ENCODE measurements at regions not wholly inside any gene's neighbourhood (a gene's known extent, or its start where the extent isn't known, plus 50 kb on each side); places are given as distances from the start of the nearest gene placed in this dataset.
"Not testable (repeated sequence)": the region's sequence is repeated elsewhere in the genome, so short reads cannot be mapped to it uniquely, and the experiment has no call there.

DNA sequence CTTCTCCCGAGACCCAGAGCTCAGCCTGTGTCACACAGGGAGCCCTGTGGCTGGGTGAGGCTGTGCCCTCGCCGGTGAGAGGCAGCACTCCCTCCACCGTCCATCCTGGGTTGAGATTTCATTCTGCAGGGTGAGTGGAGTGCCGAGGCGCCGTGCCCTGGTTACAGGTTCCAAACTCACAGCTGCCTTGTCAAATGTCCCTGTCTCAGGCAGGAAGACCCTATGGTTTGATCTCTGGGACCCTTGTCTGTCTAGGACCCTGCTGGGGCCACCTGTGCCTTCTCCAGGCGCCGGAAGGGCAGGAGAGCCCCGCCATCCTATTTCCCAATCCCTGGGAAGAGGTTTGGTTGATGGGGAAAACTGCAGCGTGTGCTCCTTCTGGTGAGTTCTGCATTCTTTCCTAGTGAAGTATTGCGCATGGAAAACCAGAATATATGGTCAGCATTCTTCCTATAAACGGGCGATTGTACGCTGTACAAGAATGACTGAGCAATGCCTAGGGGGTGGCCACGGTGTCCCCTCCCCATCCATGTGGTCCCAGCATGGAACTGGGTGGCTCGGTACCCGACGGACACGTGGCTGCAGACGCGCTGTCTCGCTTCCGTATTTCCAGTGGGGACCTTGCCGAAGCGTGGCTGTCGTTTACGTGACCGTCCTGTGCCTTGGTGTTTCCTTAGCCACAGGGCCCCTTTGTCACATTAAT, 95.9 kb upstream of the COL5A1 start:
- Histone ChIP-seq H3K27ac (ENCODE audit: low read length) (no peak overlapping the region), H3K27me3 (ENCODE audit: low read length) (no peaks in the 10 kb centered on the region), H3K9me2 (replicated peaks; ENCODE audit: insufficient read depth, low read length) (no peaks in the 10 kb centered on the region), H3K9me3 (ENCODE audit: low read length) (no peaks in the 10 kb centered on the region), H3K4me3 (ENCODE audit: low read length) (no peak overlapping the region), H3K9ac (ENCODE audit: low read length) (no peak overlapping the region), H3K36me3 (ENCODE audit: insufficient read depth, low read length) (no peaks in the 10 kb centered on the region), H3K4me2 (ENCODE audit: low read depth, low read length, poor library complexity, severe bottlenecking) (no peak overlapping the region), H3K79me2 (ENCODE audit: low read length) (no peaks in the 10 kb centered on the region), H3K4me1 (ENCODE audit: low read length) (no peaks in the 10 kb centered on the region), H4K20me1 (ENCODE audit: insufficient read depth, low read depth, low read length) (no peaks in the 10 kb centered on the region), H2AFZ (ENCODE audit: low read length) (no peak overlapping the region)
- no peak for DNase-seq

DNA sequence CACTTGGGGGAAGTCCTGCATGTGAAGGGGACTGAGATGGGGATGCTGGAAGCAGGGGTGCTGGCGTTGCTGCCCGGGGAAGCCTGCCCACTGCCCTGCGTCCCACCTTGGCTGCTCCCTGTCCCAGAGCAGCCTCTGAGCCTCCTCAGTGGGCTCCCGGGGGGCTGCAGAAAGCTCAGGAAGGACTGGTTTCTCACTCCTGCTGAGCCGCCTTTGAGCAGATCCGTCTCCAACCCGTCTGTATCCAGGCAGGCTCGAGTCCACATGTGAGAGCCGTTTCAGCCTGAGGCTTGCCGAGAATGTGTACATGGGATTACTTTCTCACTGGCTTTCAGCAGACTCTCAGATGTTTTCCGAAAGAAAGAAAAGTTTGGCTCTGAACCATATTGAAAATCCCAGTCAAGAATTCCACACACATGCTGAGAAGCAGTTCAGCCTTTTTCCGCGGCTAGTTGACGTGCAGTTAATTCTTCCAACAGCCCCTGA, 95.3 kb upstream of the COL5A1 start:
- no peak overlapping the region for H2AFZ ChIP-seq (ENCODE audit: low read length)
- H3K36me3 ChIP-seq (ENCODE audit: insufficient read depth, low read length) = no peaks in the 10 kb centered on the region
- no peaks in the 10 kb centered on the region for H3K9me3 ChIP-seq (ENCODE audit: low read length)
- H3K4me3 ChIP-seq (ENCODE audit: low read length) = no peak overlapping the region
- H3K27me3 ChIP-seq (ENCODE audit: low read length) = no peaks in the 10 kb centered on the region
- H3K4me1 ChIP-seq (ENCODE audit: low read length) = no peaks in the 10 kb centered on the region
- no peak overlapping the region for H3K9ac ChIP-seq (ENCODE audit: low read length)
- H3K9me2 ChIP-seq (replicated peaks; ENCODE audit: insufficient read depth, low read length) = no peaks in the 10 kb centered on the region
- no peaks in the 10 kb centered on the region for H4K20me1 ChIP-seq (ENCODE audit: insufficient read depth, low read depth, low read length)
- H3K79me2 ChIP-seq (ENCODE audit: low read length) = no peaks in the 10 kb centered on the region
- H3K27ac ChIP-seq (ENCODE audit: low read length) = no peak overlapping the region
- DNase-seq = no peak
- no peak overlapping the region for H3K4me2 ChIP-seq (ENCODE audit: low read depth, low read length, poor library complexity, severe bottlenecking)

DNA sequence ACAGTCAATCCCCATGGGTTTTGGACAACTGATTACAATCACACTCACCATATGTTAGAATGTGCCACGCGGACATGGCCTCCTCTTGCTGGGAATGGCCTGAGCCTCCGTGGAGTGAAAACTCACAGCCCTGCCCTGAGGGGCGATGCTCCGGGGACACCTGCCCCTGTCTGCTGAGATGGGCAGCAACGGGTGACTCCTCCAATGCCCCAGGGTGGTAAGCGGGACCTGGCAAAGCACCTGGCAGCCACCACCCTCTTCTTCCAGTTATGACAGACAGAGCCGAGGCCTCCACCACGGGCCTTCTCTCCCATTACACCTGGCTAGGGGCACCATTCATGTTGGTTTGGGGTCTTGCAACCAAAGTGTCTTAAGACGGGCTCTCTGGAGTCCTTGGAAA, 94.9 kb upstream of the COL5A1 start:
- Histone ChIP-seq H3K27me3 (ENCODE audit: low read length) (no peaks in the 10 kb centered on the region), H3K36me3 (ENCODE audit: insufficient read depth, low read length) (no peaks in the 10 kb centered on the region), H3K9me2 (replicated peaks; ENCODE audit: insufficient read depth, low read length) (no peaks in the 10 kb centered on the region), H3K79me2 (ENCODE audit: low read length) (no peaks in the 10 kb centered on the region), H3K4me1 (ENCODE audit: low read length) (no peaks in the 10 kb centered on the region), H4K20me1 (ENCODE audit: insufficient read depth, low read depth, low read length) (no peaks in the 10 kb centered on the region), H3K27ac (ENCODE audit: low read length) (no peak overlapping the region), H3K4me2 (ENCODE audit: low read depth, low read length, poor library complexity, severe bottlenecking) (no peak overlapping the region), H3K9me3 (ENCODE audit: low read length) (no peaks in the 10 kb centered on the region), H2AFZ (ENCODE audit: low read length) (no peak overlapping the region), H3K9ac (ENCODE audit: low read length) (no peak overlapping the region), H3K4me3 (ENCODE audit: low read length) (no peak overlapping the region)
- DNase-seq = no peak

DNA sequence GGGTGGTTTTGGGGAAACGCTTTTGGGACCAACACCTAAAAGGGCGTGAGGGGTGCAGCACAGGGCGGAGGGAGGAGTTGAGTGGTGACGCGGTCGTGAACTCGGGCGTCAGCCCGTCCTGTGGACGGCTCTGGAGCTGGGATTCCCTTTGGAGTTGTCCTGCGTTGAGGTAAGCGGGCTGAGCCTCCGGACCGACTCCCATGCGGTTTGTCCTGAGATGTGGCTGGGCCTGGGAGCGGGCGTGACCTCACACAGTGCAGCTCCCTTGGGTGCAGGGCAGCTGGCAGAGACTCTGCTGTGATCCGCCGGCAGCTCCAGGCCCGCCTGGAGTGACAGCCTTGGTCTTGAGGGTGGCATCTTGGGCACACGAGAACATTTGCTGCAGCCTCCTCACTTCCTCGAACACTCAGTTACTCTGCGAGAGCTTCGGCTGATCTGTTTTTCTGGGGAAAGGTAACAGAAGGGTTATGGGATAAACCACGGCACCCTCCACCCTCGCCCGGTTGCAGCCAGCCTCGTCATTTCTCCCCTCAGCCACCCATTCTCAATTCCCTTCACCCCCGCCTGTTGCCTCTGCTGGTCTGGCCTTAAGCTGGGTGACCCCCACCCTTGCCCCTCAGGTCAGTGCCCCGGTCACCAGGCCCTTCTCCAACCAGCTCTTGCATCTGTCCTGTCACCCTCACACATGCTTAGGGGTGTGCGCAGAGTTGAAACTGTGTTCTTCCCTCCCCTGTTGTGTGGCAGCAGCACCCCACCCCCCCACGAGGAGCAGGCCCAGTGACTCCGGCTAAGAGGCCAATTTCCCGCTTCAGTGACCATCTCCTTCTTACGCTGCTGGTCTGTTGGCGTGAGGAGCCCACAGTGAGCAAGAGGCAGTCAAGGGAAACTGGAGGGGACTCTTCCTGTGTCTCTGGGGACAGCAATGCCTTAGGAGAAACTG, 94.2 kb upstream of the COL5A1 start:
- no peaks in the 10 kb centered on the region for H3K36me3 ChIP-seq (ENCODE audit: insufficient read depth, low read length)
- no peaks in the 10 kb centered on the region for H4K20me1 ChIP-seq (ENCODE audit: insufficient read depth, low read depth, low read length)
- no peaks in the 10 kb centered on the region for H3K9me3 ChIP-seq (ENCODE audit: low read length)
- H3K79me2 ChIP-seq (ENCODE audit: low read length) = no peaks in the 10 kb centered on the region
- no peak overlapping the region for H3K27ac ChIP-seq (ENCODE audit: low read length)
- no peak overlapping the region for H3K4me2 ChIP-seq (ENCODE audit: low read depth, low read length, poor library complexity, severe bottlenecking)
- no peak overlapping the region for H3K9ac ChIP-seq (ENCODE audit: low read length)
- H3K4me1 ChIP-seq (ENCODE audit: low read length) = no peaks in the 10 kb centered on the region
- H2AFZ ChIP-seq (ENCODE audit: low read length) = no peak overlapping the region
- no peaks in the 10 kb centered on the region for H3K9me2 ChIP-seq (replicated peaks; ENCODE audit: insufficient read depth, low read length)
- no peak for DNase-seq
- no peaks in the 10 kb centered on the region for H3K27me3 ChIP-seq (ENCODE audit: low read length)
- no peak overlapping the region for H3K4me3 ChIP-seq (ENCODE audit: low read length)

DNA sequence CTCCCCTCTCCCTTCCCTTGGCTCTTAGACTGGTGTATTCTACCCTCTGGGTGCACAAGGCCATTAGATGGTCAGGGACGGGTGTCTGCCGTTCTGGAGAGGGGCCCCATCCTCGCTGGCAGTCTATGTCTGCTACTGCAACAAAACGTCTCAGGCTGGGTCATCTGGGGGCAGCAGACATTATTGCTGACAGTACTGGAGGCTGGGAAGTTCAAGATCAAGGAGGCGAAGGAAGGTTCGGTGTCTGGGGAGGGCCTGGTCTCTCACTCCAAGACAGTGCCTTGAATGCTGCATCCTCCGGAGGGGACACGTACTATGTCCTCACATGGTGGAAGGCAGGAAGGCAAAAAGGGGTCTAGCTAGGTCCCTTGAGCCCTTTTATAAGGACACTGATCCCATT, 93.4 kb upstream of the COL5A1 start:
- Histone ChIP-seq H3K27me3 (ENCODE audit: low read length) (no peaks in the 10 kb centered on the region), H3K9me3 (ENCODE audit: low read length) (no peaks in the 10 kb centered on the region), H3K4me1 (ENCODE audit: low read length) (no peaks in the 10 kb centered on the region), H3K79me2 (ENCODE audit: low read length) (no peaks in the 10 kb centered on the region), H3K4me3 (ENCODE audit: low read length) (no peak overlapping the region), H3K27ac (ENCODE audit: low read length) (no peak overlapping the region), H2AFZ (ENCODE audit: low read length) (no peak overlapping the region), H3K9me2 (replicated peaks; ENCODE audit: insufficient read depth, low read length) (no peaks in the 10 kb centered on the region), H3K9ac (ENCODE audit: low read length) (no peak overlapping the region), H4K20me1 (ENCODE audit: insufficient read depth, low read depth, low read length) (no peaks in the 10 kb centered on the region), H3K36me3 (ENCODE audit: insufficient read depth, low read length) (no peaks in the 10 kb centered on the region), H3K4me2 (ENCODE audit: low read depth, low read length, poor library complexity, severe bottlenecking) (no peak overlapping the region)
- no peak for DNase-seq

DNA sequence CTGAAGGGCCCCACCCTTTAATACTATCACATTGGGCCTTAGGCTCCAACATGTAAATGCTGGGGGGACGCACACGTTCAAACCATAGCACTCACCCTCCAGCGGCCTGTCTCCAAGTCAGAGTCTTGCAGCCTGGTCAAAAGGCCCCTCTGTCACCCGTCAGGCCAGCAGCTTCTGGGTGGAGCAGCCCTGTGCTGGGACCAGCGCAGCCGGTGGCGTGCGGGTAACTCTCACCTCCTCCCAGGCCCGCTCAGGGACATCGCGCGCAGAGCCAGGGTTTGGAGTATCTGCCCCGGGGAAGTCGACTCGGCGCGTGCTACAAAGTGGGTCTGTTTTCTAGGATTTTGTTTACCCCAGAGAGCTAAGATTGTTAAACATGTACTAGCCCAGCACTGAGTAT, 93.0 kb upstream of the COL5A1 start:
- Histone ChIP-seq H3K79me2 (ENCODE audit: low read length) (no peaks in the 10 kb centered on the region), H3K27ac (ENCODE audit: low read length) (no peak overlapping the region), H3K4me3 (ENCODE audit: low read length) (no peak overlapping the region), H2AFZ (ENCODE audit: low read length) (no peak overlapping the region), H3K27me3 (ENCODE audit: low read length) (no peaks in the 10 kb centered on the region), H3K9me2 (replicated peaks; ENCODE audit: insufficient read depth, low read length) (no peaks in the 10 kb centered on the region), H3K4me2 (ENCODE audit: low read depth, low read length, poor library complexity, severe bottlenecking) (no peak overlapping the region), H3K9ac (ENCODE audit: low read length) (no peak overlapping the region), H3K36me3 (ENCODE audit: insufficient read depth, low read length) (no peaks in the 10 kb centered on the region), H3K4me1 (ENCODE audit: low read length) (no peaks in the 10 kb centered on the region), H4K20me1 (ENCODE audit: insufficient read depth, low read depth, low read length) (no peaks in the 10 kb centered on the region), H3K9me3 (ENCODE audit: low read length) (no peaks in the 10 kb centered on the region)
- DNase-seq = no peak

DNA sequence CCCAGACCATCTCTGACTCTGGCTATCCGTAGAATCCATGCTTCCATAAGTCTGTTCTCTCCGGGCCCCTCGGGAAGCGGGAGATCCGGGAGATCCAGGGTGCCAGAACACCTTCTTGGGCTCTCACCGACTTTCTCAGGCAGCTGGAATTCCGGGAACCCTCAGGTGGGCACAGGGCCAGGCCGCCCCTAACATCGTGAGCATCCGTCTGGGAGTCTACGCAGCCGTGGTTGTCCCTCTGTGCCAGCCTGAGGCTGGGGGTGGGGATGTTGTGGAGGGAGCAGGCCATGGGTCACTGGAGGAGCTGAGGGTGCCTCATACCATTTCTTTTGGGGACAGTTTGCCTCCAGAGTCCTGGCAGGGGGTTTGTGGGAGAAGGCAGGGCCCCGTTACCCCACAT, 92.3 kb upstream of the COL5A1 start:
- Histone ChIP-seq H3K27me3 (ENCODE audit: low read length) (no peaks in the 10 kb centered on the region), H3K4me2 (ENCODE audit: low read depth, low read length, poor library complexity, severe bottlenecking) (no peak overlapping the region), H3K9me3 (ENCODE audit: low read length) (no peaks in the 10 kb centered on the region), H3K9ac (ENCODE audit: low read length) (no peak overlapping the region), H3K9me2 (replicated peaks; ENCODE audit: insufficient read depth, low read length) (no peaks in the 10 kb centered on the region), H3K36me3 (ENCODE audit: insufficient read depth, low read length) (no peaks in the 10 kb centered on the region), H3K4me1 (ENCODE audit: low read length) (no peaks in the 10 kb centered on the region), H3K27ac (ENCODE audit: low read length) (no peak overlapping the region), H2AFZ (ENCODE audit: low read length) (no peak overlapping the region), H4K20me1 (ENCODE audit: insufficient read depth, low read depth, low read length) (no peaks in the 10 kb centered on the region), H3K79me2 (ENCODE audit: low read length) (no peaks in the 10 kb centered on the region), H3K4me3 (ENCODE audit: low read length) (no peak overlapping the region)
- DNase-seq = no peak

DNA sequence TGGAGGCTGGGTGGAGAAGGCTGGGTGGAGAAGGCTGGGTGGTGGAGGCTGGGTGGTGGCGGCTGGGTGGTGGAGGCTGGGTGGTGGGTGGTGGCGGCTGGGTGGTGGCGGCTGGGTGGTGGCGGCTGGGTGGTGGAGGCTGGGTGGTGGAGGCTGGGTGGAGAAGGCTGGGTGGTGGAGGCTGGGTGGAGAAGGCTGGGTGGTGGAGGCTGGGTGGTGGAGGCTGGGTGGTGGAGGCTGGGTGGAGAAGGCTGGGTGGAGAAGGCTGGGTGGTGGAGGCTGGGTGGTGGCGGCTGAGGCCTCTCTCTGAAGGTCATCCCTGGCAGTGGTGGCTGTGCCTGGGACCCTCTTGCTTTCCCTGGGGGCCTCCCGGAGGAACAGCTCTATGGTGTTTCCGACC, 91.5 kb upstream of the COL5A1 start:
- H3K4me3 ChIP-seq (ENCODE audit: low read length); H3K9ac ChIP-seq (ENCODE audit: low read length); H4K20me1 ChIP-seq (ENCODE audit: insufficient read depth, low read depth, low read length); DNase-seq; H3K79me2 ChIP-seq (ENCODE audit: low read length); H3K27ac ChIP-seq (ENCODE audit: low read length); H3K9me3 ChIP-seq (ENCODE audit: low read length); H3K4me1 ChIP-seq (ENCODE audit: low read length); H3K36me3 ChIP-seq (ENCODE audit: insufficient read depth, low read length); H3K27me3 ChIP-seq (ENCODE audit: low read length); H3K4me2 ChIP-seq (ENCODE audit: low read depth, low read length, poor library complexity, severe bottlenecking); H2AFZ ChIP-seq (ENCODE audit: low read length); H3K9me2 ChIP-seq (replicated peaks; ENCODE audit: insufficient read depth, low read length): not testable (repeated sequence)

Data from Karpas-422 (cell line).